ENCODE measurements at regions not wholly inside any gene's neighbourhood (a gene's known extent, or its start where the extent isn't known, plus 50 kb on each side); places are given as distances from the start of the nearest gene placed in this dataset.

GRCh38 chr6:22680950-22681349 lies 111.6 kb downstream of the HDGFL1 start:
- TF ChIP-seq CTCF (IDR thresholded peaks at IDR 0.05): no peak
- Histone ChIP-seq H3K4me3 (no peak overlapping the region), H3K27me3 (no peaks in the 10 kb centered on the region), H3K27ac (no peak overlapping the region), H3K9ac (ENCODE audit: low read depth in 2 of 2, low read length in 2 of 2) (no peak overlapping the region), H3K4me1 (no peaks in the 10 kb centered on the region), H3K36me3 (no peaks in the 10 kb centered on the region), H3K9me3 (no peaks in the 10 kb centered on the region)
- intact Hi-C loops (cut with DNase I): no loop called here
- no peak for DNase-seq

GRCh38 chr6:22681761-22682160 lies 112.4 kb downstream of the HDGFL1 start:
- Histone ChIP-seq H3K9ac (ENCODE audit: low read depth in 2 of 2, low read length in 2 of 2) (no peak overlapping the region), H3K4me1 (no peaks in the 10 kb centered on the region), H3K36me3 (no peaks in the 10 kb centered on the region), H3K9me3 (no peaks in the 10 kb centered on the region), H3K27ac (no peak overlapping the region), H3K4me3 (no peak overlapping the region), H3K27me3 (no peaks in the 10 kb centered on the region)
- intact Hi-C loops (cut with DNase I): no loop called here
- TF ChIP-seq CTCF (IDR thresholded peaks at IDR 0.05): no peak
- no peak for DNase-seq

GRCh38 chr6:22682979-22683378 lies 113.6 kb downstream of the HDGFL1 start:
- H3K36me3 ChIP-seq: no peaks in the 10 kb centered on the region
- H3K27me3 ChIP-seq: no peaks in the 10 kb centered on the region
- H3K9ac ChIP-seq (ENCODE audit: low read depth in 2 of 2, low read length in 2 of 2): no peak overlapping the region
- TF ChIP-seq CTCF (IDR thresholded peaks at IDR 0.05): no peak
- no peaks in the 10 kb centered on the region for H3K4me1 ChIP-seq
- no peak for DNase-seq
- no peaks in the 10 kb centered on the region for H3K9me3 ChIP-seq
- H3K4me3 ChIP-seq: no peak overlapping the region
- intact Hi-C loops (cut with DNase I): no loop called here
- no peak overlapping the region for H3K27ac ChIP-seq

- Histone ChIP-seq H3K4me3 (no peak overlapping the region), H3K4me1 (no peaks in the 10 kb centered on the region), H3K27ac (no peak overlapping the region), H3K36me3 (no peaks in the 10 kb centered on the region), H3K9me3 (no peaks in the 10 kb centered on the region), H3K27me3 (no peaks in the 10 kb centered on the region), H3K9ac (ENCODE audit: low read depth in 2 of 2, low read length in 2 of 2) (no peak overlapping the region)
- no peak for TF ChIP-seq CTCF (IDR thresholded peaks at IDR 0.05)
- no peak for DNase-seq
- intact Hi-C loops (cut with DNase I): no loop called here
These were observed 121.1 kb downstream of the HDGFL1 start for GRCh38 chr6:22690446-22690845.

GRCh38 chr6:22694092-22694724 lies 124.8 kb downstream of the HDGFL1 start:
- intact Hi-C loops (cut with DNase I): no loop called here
- no peak for TF ChIP-seq CTCF (IDR thresholded peaks at IDR 0.05)
- no peaks in the 10 kb centered on the region for H3K36me3 ChIP-seq

More at GRCh38 chr6:22694092-22694724, 124.8 kb downstream of the HDGFL1 start:
- Histone ChIP-seq H3K9ac (ENCODE audit: low read depth in 2 of 2, low read length in 2 of 2) (no peak overlapping the region), H3K9me3 (no peaks in the 10 kb centered on the region), H3K4me3 (no peak overlapping the region), H3K27ac (no peak overlapping the region), H3K4me1 (no peaks in the 10 kb centered on the region), H3K27me3 (no peaks in the 10 kb centered on the region)
- DNase-seq: no peak
